Stimulated activated CD8-positive, alpha-beta memory T cell treated with anti-CD3 and anti-CD28 coated beads, Interleukin-15, amount 100 ng/mL, for 48 hours (primary cell): ENCODE measurements at regions not wholly inside any gene's neighbourhood (a gene's known extent, or its start where the extent isn't known, plus 50 kb on each side); places are given as distances from the start of the nearest gene placed in this dataset.

Experiments
- DNase-seq, 2 donors: peaks; one replicate each; pipeline ENCODE4 v3.0.0-alpha.2; 2020; ENCODE audit warnings: low read depth in 2 of 2

- no peak for DNase-seq
Observed at GRCh38 chr3:17949101-17949500, 206.7 kb upstream of the TBC1D5 start.

DNA sequence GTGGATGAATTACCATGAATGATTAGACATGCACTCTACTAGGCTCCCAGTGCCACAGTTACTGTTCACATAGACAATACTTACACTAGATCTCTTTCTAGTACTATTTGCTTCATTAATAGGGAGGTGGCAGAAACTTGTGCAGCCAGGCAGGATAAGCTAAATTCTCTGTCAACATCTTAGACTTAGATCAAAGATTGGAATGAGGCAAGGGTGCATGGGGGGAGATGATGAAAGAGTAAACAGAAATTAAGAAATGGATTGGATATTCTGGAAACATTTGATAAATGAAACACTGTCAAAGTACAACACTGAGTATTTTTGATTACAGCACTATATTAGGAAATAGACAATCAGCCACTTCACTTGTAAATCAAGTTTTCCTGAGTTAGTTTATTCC is 205.4 kb upstream of the TBC1D5 start:
- no peak for DNase-seq

- no peak for DNase-seq
Observed at GRCh38 chr3:17946619-17947018, 204.2 kb upstream of the TBC1D5 start.

- DNase-seq = no peak
Observed at GRCh38 chr3:17945799-17946399, 203.5 kb upstream of the TBC1D5 start.

- DNase-seq = no peak
Observed at GRCh38 chr3:17945018-17945798, 202.8 kb upstream of the TBC1D5 start.

DNA sequence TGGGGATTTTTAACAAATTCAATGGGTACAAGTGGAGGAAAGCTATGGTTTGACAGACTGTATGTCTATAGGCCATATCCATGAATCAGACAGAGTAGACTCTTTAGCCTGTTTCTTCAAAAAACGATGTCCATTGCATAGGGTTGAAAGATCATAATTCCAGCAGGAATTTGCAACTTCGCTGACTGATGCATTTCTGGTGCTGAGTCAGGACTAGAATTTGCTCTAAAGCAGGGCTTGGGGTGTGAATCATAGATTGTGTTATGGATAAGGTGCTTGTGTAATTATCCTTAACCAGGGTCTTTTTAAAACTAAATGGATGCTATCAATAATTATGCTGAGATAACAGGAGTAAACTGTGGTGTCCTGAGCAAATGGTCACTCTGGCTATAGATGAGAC is 200.4 kb upstream of the TBC1D5 start:
- DNase-seq = no peak

DNA sequence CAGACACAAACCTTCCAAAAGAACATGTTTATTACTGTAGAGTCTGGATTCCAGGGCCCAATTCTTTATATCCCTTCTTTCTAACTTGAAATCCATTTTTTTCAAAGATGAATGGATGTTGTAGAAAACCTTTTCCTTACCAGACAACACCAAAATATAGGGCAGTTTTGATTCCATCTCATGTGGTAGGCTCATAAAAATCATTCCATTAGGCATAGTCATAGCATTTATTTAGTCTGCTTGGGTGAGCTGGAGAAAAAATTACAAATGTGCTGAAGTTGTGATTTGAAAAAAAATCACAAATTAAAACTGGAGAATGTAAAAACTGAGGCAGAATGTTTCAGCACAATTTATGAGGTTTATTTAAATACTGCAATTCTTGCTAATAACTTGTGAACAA is 199.3 kb upstream of the TBC1D5 start:
- no peak for DNase-seq

DNA sequence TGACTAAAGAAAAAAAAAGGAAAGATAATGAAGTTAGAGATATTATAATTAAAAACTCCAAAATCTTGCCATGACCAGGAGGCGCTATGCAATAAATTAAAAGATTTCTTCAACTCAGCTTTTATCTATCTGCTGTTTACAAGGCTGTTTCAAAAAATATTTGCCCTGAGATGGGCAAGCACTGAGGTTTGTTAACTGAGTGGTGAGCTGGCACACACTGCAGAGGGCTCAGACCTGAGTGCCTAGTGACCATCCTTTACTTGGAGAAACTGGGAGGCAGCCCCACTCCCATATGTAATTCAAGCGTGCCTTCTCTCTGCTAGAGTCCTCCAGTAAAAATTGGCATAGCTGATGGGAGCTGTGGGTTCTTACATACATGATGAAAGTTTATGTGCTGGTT is 198.7 kb upstream of the TBC1D5 start:
- no peak for DNase-seq

DNA sequence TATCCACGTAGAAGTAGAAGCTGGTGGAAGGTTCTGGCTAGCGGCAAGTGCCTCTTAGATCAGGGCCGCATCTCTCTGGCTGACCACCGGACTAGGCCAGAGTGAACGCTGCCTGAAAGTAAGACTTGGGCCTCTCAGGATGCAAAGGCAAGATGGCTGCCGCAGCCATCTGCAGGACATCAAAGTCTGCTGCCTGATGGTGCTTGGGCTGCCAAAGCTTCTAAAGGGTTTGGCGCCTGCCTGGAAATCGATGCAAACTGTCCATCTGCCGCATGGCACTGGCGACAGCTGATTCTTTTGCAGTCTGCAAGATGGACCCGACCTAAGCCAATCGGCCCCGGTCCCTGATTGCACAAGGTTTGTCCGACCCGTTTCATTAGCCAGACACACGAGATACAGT is 196.7 kb upstream of the TBC1D5 start:
- DNase-seq = no peak

- DNase-seq = no peak
Observed at GRCh38 chr3:17938313-17938712, 195.9 kb upstream of the TBC1D5 start.

- DNase-seq = no peak
Observed at GRCh38 chr3:17936736-17937480, 194.5 kb upstream of the TBC1D5 start.

GRCh38 chr3:17935222-17935621 is 192.8 kb upstream of the TBC1D5 start:
- no peak for DNase-seq

GRCh38 chr3:17932136-17932771 is 189.8 kb upstream of the TBC1D5 start:
- DNase-seq = no peak

DNA sequence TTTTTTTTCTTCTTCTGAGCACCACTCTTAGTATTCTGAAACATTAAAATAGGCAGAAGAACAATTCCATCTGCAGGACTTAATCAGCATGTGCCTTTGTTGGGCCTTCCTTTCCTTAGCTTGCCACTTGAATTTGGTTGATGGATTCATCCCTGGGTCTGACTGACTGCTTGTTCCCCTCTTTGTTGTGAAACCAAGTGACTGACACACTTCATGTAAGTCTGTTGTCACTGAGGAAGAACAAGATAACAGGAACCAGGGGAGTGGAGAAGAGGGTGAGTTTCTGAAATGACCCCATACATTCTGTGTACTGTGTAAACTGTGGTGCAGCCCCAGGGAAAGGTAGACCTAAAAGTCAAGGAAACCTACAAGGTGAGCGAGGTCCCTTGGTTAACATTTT is 188.7 kb upstream of the TBC1D5 start:
- no peak for DNase-seq

- DNase-seq = no peak
Observed at GRCh38 chr3:17928502-17929145, 186.2 kb upstream of the TBC1D5 start.

- no peak for DNase-seq
Observed at GRCh38 chr3:17927036-17927435, 184.6 kb upstream of the TBC1D5 start.

DNA sequence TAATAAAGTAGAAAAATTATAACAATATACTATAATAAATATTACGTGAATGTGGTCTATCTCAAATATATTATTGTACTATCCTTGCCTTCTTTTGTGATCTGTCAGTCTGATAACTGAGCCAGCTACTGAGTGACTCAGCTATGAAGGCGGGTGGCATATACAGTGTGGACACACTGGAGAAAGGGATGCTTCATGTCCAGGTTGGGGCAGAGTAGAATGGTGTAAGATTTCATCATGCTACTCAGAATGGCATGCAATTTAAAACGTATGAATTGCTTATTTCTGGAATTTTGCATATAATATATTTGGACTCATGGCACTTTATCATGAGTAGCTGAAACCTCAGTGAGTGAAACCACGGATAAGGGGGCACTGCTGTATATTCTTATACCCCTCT is 172.9 kb upstream of the TBC1D5 start:
- no peak for DNase-seq

DNA sequence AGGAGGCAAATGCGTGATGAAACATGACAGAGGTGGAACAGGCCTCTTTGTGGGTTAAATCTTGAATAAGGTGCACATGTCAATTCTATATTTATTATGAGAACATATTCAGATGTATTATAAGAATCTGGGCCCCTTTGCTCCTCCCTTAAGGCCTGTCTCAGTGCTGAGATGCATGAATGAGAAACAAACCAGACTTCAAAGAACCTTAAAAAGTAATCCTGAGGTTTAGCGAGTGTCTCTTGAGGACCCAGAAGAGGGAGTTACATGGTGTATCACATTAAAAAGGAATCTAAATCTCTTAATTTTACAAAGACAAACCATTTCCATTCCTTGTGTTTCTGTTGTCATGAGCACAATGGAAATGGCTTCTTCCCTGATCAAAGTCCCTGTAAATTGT is 170.9 kb upstream of the TBC1D5 start:
- DNase-seq = no peak

DNA sequence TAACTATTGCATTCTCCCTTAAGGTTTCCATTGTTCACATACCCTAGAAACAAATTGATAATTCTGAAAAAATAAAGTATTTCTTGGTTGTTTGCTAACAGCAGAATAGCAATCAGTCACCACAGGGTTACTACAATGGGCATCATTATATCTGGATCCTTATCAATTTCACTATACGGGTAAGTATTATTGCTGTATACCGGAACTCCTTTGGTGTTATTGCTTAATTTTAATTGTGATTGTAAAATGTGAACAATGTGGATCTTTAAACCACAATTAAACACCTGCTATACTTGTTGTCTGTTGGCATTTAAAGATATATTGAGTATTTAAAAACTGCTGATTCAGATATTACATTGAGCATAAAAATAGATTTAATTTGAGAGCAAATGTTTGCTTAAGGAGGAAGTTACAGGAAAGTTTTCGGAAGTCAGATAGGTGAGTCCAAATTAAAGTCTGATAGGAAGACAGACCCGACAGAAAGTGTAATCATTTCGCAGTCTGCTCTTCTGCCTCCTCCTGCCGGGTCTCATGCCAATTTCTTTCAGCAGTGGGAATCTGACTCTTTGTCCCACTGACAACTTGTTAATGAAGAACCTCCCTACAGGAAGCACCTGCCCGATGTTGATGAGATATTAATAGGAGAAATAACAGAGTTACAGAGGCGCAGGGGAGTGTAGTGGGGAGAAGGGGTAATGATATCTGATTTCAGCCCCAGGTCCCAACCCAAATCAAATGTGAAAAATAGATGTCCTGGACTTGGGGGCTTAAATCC is 169.7 kb upstream of the TBC1D5 start:
- DNase-seq = no peak

DNA sequence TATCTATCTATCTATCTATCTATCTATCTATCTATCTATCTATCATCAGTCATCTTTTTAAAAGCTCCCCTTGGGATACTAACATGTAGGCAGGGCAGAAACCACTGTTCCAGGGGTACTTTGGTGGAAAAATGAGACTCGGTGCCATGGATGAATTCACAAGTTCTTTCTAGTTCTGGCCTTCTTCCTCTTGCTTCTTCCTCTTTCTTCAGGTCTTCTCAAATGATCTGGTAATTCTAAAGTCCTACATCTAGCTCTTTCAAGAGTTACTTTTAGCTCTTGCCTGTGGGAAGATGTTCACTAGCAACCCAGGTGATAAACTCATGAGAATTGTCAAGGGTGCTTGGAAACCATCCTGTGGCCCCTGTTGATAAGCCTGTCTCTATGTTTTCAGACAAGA is 168.5 kb upstream of the TBC1D5 start:
- no peak for DNase-seq

- DNase-seq = no peak
Observed at GRCh38 chr3:17909714-17910113, 167.3 kb upstream of the TBC1D5 start.
